ENCODE measurements at regions not wholly inside any gene's neighbourhood (a gene's known extent, or its start where the extent isn't known, plus 50 kb on each side); places are given as distances from the start of the nearest gene placed in this dataset.
"Not testable (repeated sequence)": the region's sequence is repeated elsewhere in the genome, so short reads cannot be mapped to it uniquely, and the experiment has no call there.

GRCh38 chr4:118589471-118590055 is 95.6 kb upstream of the METTL14 start:
- DNase-seq = no peak

- peak; percentile 95 for DNase-seq
Observed at GRCh38 chr4:118591339-118592046, 93.7 kb upstream of the METTL14 start.

GRCh38 chr4:118592289-118592688 is 92.9 kb upstream of the METTL14 start:
- DNase-seq = not testable (repeated sequence)

GRCh38 chr4:118595883-118596282 is 89.3 kb upstream of the METTL14 start:
- not testable (repeated sequence) for DNase-seq

- DNase-seq = not testable (repeated sequence)
Observed at GRCh38 chr4:118625097-118625496, 60.1 kb upstream of the METTL14 start.

GRCh38 chr4:118629697-118630096 is 55.5 kb upstream of the METTL14 start:
- not testable (repeated sequence) for DNase-seq

- not testable (repeated sequence) for DNase-seq
Observed at GRCh38 chr4:118630897-118631296, 54.3 kb upstream of the METTL14 start.

GRCh38 chr4:118631321-118632050 is 53.7 kb upstream of the METTL14 start:
- DNase-seq = not testable (repeated sequence)

- DNase-seq = not testable (repeated sequence)
Observed at GRCh38 chr4:118633476-118633875, 51.7 kb upstream of the METTL14 start.

- not testable (repeated sequence) for DNase-seq
Observed at GRCh38 chr4:118634126-118634875, 50.9 kb upstream of the METTL14 start.
